Liver (tissue), 3 donors: ENCODE measurements at regions not wholly inside any gene's neighbourhood (a gene's known extent, or its start where the extent isn't known, plus 50 kb on each side); places are given as distances from the start of the nearest gene placed in this dataset.

Experiments
- ATF3 ChIP-seq: IDR thresholded peaks from 2 replicates; pipeline ENCODE4 v1.6.1; 2016; ENCODE audit warnings: antibody characterized with exemption
- CTCF ChIP-seq: fragments of 150-350 bp; IDR thresholded peaks from 2 replicates; pipeline ENCODE4 v1.5.1; 2017; ENCODE audit warnings: improper control_type of control experiment, low read depth, low read length; ENCODE audit not compliant: missing input control
- EGR1 ChIP-seq, 2 donors: IDR thresholded peaks; 2 replicates each; pipeline ENCODE4 v1.6.1; 2016 to 2018; ENCODE audit warnings: antibody characterized with exemption in 2 of 2, low read depth in 2 of 2
- FOXA1 ChIP-seq: IDR thresholded peaks from 2 replicates; pipeline ENCODE4 v1.6.1; 2016; ENCODE audit warnings: antibody characterized with exemption
- GABPA ChIP-seq, 2 donors: IDR thresholded peaks in 1 of 2; conservative IDR thresholded peaks in 1 of 2; 2 replicates each; pipeline ENCODE4 v1.6.1; 2016; ENCODE audit warnings: antibody characterized with exemption in 2 of 2, mild to moderate bottlenecking in 1 of 2, moderate library complexity in 1 of 2
- JUND ChIP-seq, 2 donors: IDR thresholded peaks; 2 replicates each; pipeline ENCODE4 v1.6.1; 2016; ENCODE audit warnings: antibody characterized with exemption in 2 of 2
- RAD21 ChIP-seq, 2 donors: IDR thresholded peaks; 2 replicates each; pipeline ENCODE4 v1.6.1; 2016; ENCODE audit warnings: antibody characterized with exemption in 2 of 2, mild to moderate bottlenecking in 2 of 2
- RXRA ChIP-seq, 2 donors: IDR thresholded peaks; 2 replicates each; pipeline ENCODE4 v1.6.1; 2017 to 2018; ENCODE audit warnings: antibody characterized with exemption in 2 of 2, mild to moderate bottlenecking in 1 of 2
- SP1 ChIP-seq: IDR thresholded peaks from 2 replicates; pipeline ENCODE4 v1.6.1; 2018; ENCODE audit warnings: antibody characterized with exemption, mild to moderate bottlenecking
- YY1 ChIP-seq: IDR thresholded peaks from 2 replicates; pipeline ENCODE4 v1.6.1; 2016; ENCODE audit warnings: antibody characterized with exemption, mild to moderate bottlenecking
- ZBTB33 ChIP-seq: IDR thresholded peaks from 2 replicates; pipeline ENCODE4 v1.6.1; 2016; ENCODE audit warnings: antibody characterized with exemption
- TF ChIP-seq, protein P1 (sequence below): IDR thresholded peaks from 2 replicates; pipeline ENCODE4 v1.6.1; 2016; ENCODE audit warnings: antibody characterized with exemption
- donor health status: healthy.
- donor health status: healthy.

DNA sequence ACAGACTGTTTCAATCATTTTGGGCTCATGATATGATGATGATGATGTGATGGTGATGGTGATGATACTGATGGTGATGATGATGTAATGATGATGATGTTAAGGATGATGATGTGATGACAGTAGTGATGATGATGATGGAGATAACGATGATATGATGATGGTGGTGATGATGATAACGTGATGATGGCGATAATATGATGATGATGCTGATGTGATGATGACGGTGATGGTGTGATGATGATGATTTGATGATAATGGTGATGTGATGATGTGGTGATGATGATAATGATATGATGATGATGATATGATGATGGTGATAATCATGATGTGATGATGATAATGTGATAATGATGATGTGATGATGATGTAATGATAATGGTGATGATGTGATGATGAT is 612.6 kb downstream of the AACS start:
- TF ChIP-seq JUND (IDR thresholded peaks at IDR 0.05): no peak
- TF ChIP-seq CTCF: no peak
- no peak for TF ChIP-seq ZBTB33
- TF ChIP-seq, protein P1, sequence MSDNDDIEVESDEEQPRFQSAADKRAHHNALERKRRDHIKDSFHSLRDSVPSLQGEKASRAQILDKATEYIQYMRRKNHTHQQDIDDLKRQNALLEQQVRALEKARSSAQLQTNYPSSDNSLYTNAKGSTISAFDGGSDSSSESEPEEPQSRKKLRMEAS: no peak
- no peak for TF ChIP-seq GABPA (IDR thresholded peaks at IDR 0.05 in 1 of 2, conservative IDR thresholded peaks at IDR 0.05 in 1 of 2)
- no peak for TF ChIP-seq YY1
- TF ChIP-seq FOXA1: no peak
- TF ChIP-seq RXRA (IDR thresholded peaks at IDR 0.05): no peak
- no peak for TF ChIP-seq EGR1 (IDR thresholded peaks at IDR 0.05; ENCODE audit: low read depth in 2 of 2)
- TF ChIP-seq ATF3: no peak
- no peak for TF ChIP-seq SP1
- TF ChIP-seq RAD21 (IDR thresholded peaks at IDR 0.05): no peak
